ENCODE measurements at regions not wholly inside any gene's neighbourhood (a gene's known extent, or its start where the extent isn't known, plus 50 kb on each side); places are given as distances from the start of the nearest gene placed in this dataset.
A peak's percentile ranks its signal among the peaks of the same experiment; 100 is the strongest.
"Not testable (repeated sequence)": the region's sequence is repeated elsewhere in the genome, so short reads cannot be mapped to it uniquely, and the experiment has no call there.

DNA sequence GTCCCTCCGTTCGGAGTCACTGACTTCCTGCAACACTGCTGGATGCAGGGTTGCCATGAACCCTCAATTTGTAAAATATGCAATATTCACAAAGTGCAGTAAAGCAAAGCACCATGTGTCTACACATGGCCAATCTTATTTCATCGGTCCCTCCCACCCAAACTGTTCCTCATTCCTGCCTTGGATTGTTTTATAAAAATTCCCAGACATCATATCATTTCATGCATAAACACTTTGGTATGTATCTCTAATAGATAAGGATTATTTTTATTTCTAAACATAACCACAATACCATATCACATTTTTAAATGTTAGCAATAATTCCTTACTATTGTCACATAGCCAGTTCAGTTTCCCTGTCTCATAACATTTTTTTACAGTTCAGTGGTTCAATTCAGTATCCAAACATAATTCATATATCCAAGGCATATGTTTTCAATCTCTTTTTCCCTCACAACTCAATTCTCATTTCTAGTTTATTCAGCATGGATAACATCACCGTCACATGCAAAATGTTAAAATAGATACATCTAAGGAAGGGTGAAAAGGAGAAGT lies 82.0 kb upstream of the PCAT7 start:
- no peak for DNase-seq

DNA sequence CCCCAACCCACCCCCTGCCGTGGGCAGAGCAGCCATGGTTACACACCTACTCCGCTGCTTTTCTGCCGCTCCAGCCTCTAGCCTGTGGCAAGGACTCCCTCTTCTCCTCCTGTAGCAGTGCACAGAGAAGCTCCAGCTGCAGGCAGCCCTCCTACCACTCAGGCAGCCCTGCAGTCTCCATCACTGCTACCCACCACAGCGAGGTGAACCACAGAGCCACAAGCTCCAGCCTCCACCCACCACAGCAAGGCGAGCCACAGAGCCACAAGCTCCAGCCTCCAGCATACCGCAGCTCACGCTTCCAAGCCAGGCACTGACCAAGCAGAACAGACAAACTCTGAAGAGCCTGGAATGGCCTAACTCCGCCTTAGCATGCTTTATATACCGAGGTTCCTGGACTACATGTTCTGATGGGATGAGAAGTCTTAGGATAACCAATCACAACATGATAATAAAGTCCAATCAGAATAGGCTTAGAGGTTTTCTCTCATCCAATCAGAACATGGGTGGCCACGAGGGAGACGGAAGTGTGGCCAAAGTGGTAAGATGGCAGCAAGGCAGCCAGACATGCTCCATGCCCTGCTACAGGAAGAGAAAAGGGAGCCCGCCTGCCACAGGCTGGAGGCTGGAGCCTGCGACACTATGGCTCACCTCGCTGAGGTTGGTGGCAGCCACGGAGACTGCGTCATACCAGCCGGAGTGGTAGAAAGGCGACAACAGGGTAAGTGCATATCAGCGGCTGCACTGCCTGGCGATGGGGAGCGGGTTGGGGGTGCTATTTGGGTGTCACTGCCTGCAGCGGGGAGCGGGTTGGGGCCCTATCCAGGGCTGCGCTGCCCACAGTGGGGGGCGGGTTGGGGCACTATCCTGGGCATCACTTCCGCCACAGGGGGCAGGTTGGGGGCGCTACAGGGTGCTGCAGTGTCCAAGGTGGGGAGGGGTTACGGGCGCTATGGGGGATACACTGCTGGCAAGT lies 75.8 kb upstream of the PCAT7 start:
- DNase-seq = no peak

DNA sequence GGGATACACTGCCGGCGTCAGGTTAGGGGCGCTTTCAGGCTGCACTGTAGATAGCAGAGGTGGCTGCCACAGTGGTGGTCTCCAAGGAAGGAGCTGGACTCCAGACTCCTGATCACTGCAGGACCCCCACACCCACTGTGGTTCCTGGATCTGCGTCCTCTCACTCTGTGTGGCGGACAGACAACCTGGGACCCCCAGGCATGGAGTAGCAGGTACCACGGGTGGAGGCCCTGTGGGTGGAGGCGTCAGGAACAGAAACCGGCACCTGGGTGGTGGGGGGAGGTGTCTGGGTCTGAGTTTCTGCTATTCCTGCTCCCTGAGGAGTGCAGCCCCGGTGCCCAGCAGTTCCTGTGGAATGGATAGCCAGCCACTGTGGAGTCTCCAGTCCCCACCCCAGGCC lies 75.1 kb upstream of the PCAT7 start:
- DNase-seq = no peak

DNA sequence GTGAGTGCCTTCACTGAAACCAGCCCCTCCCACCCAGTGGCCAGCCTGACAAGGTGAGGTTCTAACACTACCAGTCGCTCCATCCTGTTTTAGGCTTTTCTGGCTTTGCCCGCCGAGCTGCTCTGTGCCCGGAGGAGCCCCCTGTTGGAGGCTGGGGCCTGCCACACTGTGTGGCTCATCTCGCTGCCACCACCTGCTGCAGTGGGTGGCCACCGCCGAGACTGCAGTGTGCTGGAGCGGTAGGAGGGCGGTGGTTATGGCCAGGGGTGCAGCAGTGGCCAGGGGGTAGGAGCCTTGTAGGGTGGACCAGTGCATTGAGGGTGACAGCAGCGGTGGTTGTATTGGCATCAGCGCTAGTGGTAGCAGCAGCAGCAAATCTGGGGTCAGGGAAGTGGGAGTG lies 74.7 kb upstream of the PCAT7 start:
- DNase-seq = no peak

DNA sequence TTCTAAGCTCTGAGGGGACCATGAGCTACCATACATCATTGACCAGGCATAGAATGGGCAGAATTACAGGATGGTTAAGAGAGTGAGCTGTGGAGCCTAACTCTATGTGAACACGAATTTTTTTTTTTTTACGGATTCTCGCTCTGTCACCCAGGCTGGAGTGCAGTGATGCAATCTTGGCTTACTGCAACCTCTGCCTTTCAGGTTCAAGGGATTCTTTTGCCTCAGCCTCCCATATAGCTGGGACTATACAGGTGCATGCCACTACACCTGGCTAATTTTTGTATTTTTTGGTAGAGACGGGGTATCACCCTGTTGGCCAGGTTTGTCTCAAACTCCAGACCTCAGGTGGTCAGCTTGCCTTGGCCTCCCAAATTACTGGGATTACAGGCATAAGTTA lies 72.8 kb upstream of the PCAT7 start:
- DNase-seq = no peak

DNA sequence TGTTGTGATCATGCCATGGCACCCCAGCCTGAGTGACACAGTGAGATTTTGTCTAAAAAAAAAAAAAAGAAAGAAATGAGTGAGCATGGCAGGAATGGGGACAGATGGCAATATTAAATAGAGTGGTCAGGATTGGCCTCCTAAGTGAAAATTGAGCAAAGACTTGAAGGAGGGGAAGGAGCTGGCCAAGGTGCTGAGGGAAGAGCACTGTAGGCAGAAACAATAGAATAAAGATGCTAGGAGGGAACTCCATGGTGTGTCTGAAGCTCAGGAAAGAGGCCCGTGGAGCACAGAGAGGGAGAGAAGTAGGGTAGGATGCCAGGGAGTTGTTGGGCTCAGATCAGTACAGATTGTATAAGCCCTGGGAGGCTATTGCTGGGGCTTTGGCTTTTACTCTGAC lies 64.4 kb upstream of the PCAT7 start:
- peak in 1 of 3 donors; percentile 3 for DNase-seq

DNA sequence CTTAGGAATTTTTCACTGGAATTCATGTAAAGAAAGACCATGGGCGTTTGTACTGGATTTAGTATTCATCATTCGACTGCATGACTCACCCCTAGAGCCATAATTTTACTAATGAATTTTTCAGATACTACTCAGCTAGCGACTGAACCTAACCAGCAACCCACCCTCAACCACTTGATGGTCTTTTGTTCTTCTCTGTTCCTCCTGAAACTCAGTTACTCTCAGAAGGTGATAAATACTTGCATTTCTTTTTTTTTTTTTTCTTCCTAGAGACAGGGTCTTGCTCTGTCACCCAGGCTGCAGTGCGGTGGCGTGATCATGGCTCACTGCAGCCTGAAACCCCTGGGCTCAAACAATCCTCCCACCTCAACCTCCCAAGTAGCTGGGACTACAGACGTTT lies 62.8 kb upstream of the PCAT7 start:
- DNase-seq = not testable (repeated sequence)

DNA sequence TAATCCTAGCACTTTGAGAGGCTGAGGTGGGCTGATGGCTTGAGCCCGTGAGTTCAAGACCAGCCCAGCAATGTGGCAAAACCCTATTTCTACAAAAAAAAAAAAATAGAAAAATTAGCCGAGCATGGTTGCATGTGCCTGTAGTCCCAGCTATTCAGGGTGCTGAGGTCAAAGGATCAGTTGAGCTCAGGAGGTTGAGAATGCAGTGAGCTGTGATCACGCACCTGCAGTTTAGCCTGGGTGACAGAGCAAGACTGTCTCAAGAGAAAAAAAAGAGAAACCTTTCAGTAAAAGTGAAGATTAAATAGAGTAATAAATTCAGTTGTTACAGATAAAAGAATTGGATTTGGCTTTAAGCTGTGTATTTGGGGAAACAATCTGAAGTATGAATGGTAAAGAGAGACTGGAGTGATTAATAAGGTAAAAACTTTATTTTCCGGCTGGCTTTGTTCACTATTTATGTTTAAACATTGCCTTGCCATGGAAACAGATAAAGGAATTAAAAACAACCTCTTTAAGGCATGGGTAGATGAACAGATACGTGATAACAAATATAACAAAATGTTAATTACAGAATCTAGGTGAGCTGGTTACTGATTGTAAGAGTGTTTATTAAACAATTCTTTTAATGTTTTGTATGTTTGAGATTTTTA lies 56.0 kb upstream of the PCAT7 start:
- DNase-seq = no peak

DNA sequence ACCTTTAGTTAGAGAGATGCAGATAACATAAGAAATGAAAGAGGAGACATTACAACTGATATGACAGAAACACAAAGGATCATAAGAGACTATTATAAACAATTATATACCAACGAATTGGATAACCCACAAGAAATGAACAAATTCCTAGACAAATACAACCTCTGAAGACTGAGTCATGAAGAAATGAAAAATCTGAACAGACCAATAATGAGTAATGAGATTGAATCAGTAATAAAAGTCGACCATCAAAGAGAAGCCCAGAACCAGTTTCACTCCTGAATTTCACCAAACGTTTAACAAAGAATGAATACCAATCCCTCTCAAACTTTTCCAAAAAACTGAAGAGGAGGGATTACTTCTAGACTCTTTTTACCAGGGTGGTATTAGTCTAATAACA lies 50.5 kb upstream of the PCAT7 start:
- DNase-seq = no peak

All from suppressor macrophage treated with lipopolysaccharide for 1 hour (primary cell).